ENCODE measurements at regions not wholly inside any gene's neighbourhood (a gene's known extent, or its start where the extent isn't known, plus 50 kb on each side); places are given as distances from the start of the nearest gene placed in this dataset.
"Not testable (repeated sequence)": the region's sequence is repeated elsewhere in the genome, so short reads cannot be mapped to it uniquely, and the experiment has no call there.

- DNase-seq (ENCODE audit: low spot score), result no peak
Measured at GRCh38 chr9:79390781-79391770, 180.7 kb upstream of the TLE4 start.

- no peak for DNase-seq (ENCODE audit: low spot score)
Measured at GRCh38 chr9:79395228-79395627, 176.5 kb upstream of the TLE4 start.

DNA sequence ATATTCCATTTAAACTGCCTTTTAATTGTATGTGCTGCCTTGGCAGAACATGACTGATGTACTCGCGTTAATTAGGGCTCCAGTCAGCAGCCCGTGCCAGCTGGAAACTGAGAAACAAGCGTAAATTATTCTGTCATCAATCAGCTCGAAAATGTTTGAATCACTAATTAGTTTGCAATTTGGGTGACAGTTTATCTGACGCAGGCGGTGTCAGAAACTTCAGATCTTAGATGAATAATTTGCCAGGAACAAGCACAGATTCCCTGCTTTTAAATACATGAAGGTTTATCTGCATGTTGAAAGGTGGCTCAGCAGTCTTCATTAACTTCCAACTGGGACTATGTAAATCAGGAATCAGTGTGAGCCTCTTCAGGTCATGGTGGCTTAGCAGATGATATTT, 176.0 kb upstream of the TLE4 start:
- no peak for DNase-seq (ENCODE audit: low spot score)

DNA sequence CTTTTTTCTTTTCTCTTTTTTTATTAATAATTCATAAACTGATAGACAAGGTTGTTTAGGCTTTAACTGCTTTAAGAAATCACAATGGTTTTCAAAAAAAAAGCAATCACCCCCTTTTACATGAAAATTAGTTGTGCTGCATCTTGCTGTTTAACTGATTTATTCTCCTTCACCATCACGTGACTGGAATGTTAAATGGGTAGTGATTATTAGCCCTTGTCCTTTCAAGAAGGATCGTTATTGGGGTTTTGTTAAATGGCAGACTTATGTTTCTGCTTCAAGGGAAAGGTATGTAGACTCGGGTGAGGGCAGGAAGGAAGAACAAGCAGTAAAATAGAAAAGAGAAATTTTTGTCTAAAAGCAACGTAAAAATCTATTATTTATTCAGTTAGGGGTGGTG, 175.6 kb upstream of the TLE4 start:
- DNase-seq (ENCODE audit: low spot score), result no peak

DNA sequence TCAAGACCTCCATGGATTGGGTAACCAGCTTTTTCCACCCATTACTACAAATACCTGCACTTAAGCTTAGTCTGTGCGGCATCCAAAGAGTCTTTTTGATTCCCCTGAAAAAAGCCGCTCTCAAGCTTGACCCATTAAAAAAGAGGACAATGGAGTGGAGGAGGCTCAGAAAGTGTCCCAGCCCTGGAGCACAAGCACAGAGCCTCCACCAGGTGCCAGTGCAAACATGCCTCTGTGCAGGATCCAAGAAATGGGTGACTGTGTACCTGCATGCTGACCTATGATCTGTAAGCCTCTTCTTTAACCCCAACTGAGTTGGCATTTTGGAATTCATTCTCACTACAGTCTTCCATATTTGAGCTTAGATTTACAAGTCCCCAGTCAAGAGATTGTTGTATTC, 168.3 kb upstream of the TLE4 start:
- no peak for DNase-seq (ENCODE audit: low spot score)

DNA sequence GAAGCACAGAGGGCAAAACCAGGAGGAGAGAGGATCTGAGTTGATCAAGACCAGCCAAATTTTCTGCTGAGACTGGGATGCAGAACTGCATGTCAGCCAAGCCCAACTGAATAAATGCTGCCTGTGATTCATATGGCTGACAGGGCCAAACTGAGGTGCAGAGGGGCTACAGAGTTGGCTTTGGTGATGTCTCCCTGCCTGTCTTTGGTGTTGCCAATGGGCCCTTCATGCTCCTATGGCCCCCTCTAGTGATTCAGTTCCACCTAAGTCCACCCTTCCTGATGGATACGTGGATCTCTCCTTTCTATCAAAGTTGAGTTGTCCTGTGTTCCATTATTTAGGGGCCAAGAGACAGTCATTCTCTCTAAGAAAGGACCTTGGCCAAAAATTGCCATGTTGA, 163.6 kb upstream of the TLE4 start:
- DNase-seq (ENCODE audit: low spot score), result no peak

GRCh38 chr9:79408617-79409016, 163.1 kb upstream of the TLE4 start:
- DNase-seq (ENCODE audit: low spot score), result no peak

GRCh38 chr9:79409182-79409823, 162.5 kb upstream of the TLE4 start:
- no peak for DNase-seq (ENCODE audit: low spot score)

DNA sequence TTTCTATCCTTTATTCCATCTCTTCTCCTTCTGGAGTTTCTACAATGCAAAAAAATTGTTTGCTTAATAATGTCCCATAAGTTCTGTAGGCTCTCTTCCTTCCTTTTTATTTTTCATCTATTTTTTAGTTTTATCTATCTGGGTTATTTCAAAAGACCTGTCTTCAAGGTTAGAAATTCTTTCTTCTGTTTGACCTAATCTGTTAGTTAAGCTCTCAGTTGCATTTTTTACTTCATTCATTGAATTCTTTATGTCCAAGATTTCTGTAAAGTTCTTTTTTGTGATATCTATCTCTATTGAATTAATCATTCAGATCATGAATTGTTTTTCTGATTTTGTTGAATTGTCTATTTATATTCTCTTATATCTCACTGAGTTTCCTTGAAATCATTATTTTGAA, 145.9 kb upstream of the TLE4 start:
- no peak for DNase-seq (ENCODE audit: low spot score)

GRCh38 chr9:79428422-79428821, 143.3 kb upstream of the TLE4 start:
- no peak for DNase-seq (ENCODE audit: low spot score)

DNA sequence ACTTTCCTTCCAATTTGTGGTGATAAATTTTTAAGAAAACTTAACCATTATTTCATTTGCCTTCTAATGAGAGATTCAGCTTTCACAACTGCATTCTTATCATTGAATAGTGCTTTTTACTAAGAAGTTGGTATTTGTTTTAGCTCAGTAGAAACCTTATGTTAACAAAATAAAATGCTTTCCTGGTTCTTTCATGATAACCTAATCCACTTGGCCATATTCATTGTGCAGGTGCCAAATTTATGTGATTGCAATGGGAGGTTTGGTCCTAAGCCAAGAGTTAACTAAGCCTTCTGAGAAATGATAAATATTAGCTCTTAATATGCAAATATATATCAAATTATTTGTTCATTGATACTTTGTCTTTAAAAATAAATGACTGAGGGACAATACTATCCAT, 141.1 kb upstream of the TLE4 start:
- DNase-seq (ENCODE audit: low spot score), result no peak

GRCh38 chr9:79431019-79431679, 140.6 kb upstream of the TLE4 start:
- no peak for DNase-seq (ENCODE audit: low spot score)

DNA sequence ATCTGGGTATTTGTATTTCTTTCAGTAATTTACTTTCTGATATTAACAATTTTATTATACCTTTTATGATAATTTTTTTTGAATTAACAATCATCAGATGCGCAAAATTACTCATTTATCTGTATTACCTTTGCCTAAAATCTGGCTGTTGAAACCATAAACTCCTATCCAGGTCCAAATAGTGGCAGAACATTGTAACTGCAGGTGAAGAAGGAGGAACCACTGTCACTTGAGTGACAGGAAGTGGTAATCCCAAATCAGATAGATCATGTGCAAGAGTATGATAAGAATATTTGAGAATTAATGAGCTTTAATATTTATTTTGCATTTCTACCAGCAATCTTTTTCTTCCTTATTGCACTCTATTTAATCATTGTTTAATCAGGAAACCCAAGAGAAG, 139.3 kb upstream of the TLE4 start:
- no peak for DNase-seq (ENCODE audit: low spot score)

- DNase-seq (ENCODE audit: low spot score), result no peak
Measured at GRCh38 chr9:79433703-79434102, 138.1 kb upstream of the TLE4 start.

GRCh38 chr9:79439221-79439620, 132.5 kb upstream of the TLE4 start:
- DNase-seq (ENCODE audit: low spot score), result not testable (repeated sequence)

GRCh38 chr9:79446523-79447307, 125.0 kb upstream of the TLE4 start:
- DNase-seq (ENCODE audit: low spot score), result no peak

- no peak for DNase-seq (ENCODE audit: low spot score)
Measured at GRCh38 chr9:79447308-79447605, 124.5 kb upstream of the TLE4 start.

GRCh38 chr9:79447762-79448161, 124.0 kb upstream of the TLE4 start:
- DNase-seq (ENCODE audit: low spot score), result no peak

DNA sequence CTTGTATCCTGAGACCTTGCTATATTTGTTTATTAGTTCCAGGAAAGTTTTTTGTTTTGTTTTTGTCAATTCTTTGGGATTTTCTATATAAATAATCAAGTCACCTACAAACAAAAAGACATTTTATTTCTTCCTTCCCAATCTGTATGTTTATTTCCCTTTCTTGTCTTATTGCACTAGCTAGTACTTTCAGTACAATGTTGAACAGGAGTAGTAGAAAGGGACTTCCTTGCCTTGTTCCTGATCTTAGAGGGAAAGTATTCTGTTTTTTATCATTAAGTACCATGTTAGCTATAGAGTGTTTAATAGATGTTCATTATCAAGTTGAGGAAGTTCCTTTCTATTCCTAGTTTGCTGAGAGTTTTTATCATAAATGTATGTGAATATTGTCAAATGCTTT, 119.5 kb upstream of the TLE4 start:
- no peak for DNase-seq (ENCODE audit: low spot score)

DNA sequence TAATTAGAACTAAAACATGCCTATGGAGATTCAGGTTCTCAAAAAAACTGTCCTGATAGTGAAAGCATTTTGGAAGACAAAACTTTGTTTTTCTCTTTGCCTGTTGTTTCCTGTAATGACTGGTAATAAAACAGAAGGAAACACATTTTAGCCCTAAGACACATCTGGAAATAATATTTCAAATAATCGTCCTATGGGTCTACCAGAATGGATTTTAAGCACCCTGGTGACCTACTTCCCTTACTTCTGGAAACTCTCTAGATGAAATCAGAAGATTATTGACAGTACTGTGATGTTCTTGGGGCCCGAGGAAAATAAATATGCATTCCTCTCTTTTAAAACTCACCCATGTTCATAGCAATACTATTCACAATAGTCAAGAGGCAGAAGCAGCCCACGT, 110.1 kb upstream of the TLE4 start:
- DNase-seq (ENCODE audit: low spot score), result no peak

- DNase-seq (ENCODE audit: low spot score), result no peak
Measured at GRCh38 chr9:79465156-79465555, 106.6 kb upstream of the TLE4 start.

DNA sequence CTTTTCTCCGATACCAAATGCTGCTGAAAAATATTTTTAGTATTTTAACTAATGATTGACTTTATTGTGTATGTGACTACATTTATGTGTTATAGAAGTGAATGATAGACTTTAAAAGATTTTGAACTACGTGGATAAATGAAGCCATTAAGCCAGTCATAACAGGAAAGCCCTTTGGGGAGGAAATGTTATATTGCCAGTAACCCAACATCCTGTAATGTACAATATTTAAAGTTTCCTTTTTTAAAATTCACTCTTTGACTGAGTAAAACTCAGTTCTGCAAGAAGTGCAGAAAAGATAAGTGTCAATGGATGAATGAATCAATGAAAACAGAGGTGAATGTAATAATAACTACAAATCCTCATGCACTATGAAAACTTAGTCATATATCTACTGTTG, 102.6 kb upstream of the TLE4 start:
- no peak for DNase-seq (ENCODE audit: low spot score)

Measured in ecto neural progenitor cell (in vitro differentiated cells).